B cell (primary cell): ENCODE measurements at regions not wholly inside any gene's neighbourhood (a gene's known extent, or its start where the extent isn't known, plus 50 kb on each side); places are given as distances from the start of the nearest gene placed in this dataset.

ENCODE experiments used
- ATAC-seq: fragments of 200-7000 bp; cut with Tn5 transposase; one replicate; pipeline ENCODE4 v1.10.0; 2021; ENCODE audit warnings: low read depth, mild to moderate bottlenecking, moderate number of reproducible peaks, moderate library complexity
- CTCF ChIA-PET: fragments of 350-600 bp; sonication (Branson Sonifier 250); formaldehyde crosslinking; loops from one replicate; lab custom pipeline; 2021; ENCODE audit warnings: antibody characterized with exemption, inconsistent platforms; lab: Charles Lee
- POLR2A ChIA-PET: fragments of 350-600 bp; sonication (Branson Sonifier 250); formaldehyde crosslinking; loops from one replicate; lab custom pipeline; 2021; ENCODE audit warnings: antibody characterized with exemption; lab: Charles Lee
- DNase-seq: peaks from one replicate; pipeline ENCODE4 v3.0.0; 2013
- H2AFZ ChIP-seq: 2 replicates; pipeline ENCODE4 v1.6.1; 2012; ENCODE audit warnings: mild to moderate bottlenecking, low read depth, low read length; ENCODE audit not compliant: insufficient read depth, poor library complexity, severe bottlenecking
- H3K27ac ChIP-seq, 2 donors: 1 replicate in 1 of 2; 2 replicates in 1 of 2; pipeline ENCODE4 v1.5.1; 2012 to 2013; ENCODE audit warnings: low read length in 2 of 2, mild to moderate bottlenecking in 2 of 2, moderate library complexity in 1 of 2
- H3K27me3 ChIP-seq, 4 experiments: fragments of 200-600 bp in 1 of 4; sonication (generic) in 1 of 4; replicated peaks in 1 of 4; 1 replicate in 2 of 4; 2 replicates in 2 of 4; pipeline versions ENCODE4 v1.6.1 to v1.7.0; 2013 to 2016; ENCODE audit warnings: low read length in 3 of 4, mild to moderate bottlenecking in 2 of 4, mixed read lengths in 1 of 4, moderate library complexity in 1 of 4; ENCODE audit not compliant: insufficient read depth in 4 of 4, control insufficient read depth in 3 of 4; ENCODE audit errors: control extremely low read depth in 1 of 4
- H3K36me3 ChIP-seq, 2 experiments: replicated peaks in 1 of 2; 1 replicate in 1 of 2; 2 replicates in 1 of 2; pipeline versions ENCODE4 v1.6.1 to v1.7.1; 2013; ENCODE audit warnings: low read length in 1 of 2; ENCODE audit not compliant: insufficient read depth in 2 of 2, control insufficient read depth in 1 of 2; ENCODE audit errors: control extremely low read depth in 1 of 2, extremely low read depth in 1 of 2
- H3K4me1 ChIP-seq, 2 donors: fragments of 200-600 bp in 1 of 2; sonication (generic) in 1 of 2; 1 replicate in 1 of 2; 2 replicates in 1 of 2; pipeline versions ENCODE4 v1.5.1 to v1.6.1; 2013 to 2017; ENCODE audit warnings: low read length in 2 of 2; ENCODE audit not compliant: control insufficient read depth in 2 of 2, insufficient read depth in 2 of 2
- H3K4me2 ChIP-seq: replicated peaks from 2 replicates; pipeline ENCODE3; 2012; ENCODE audit warnings: mild to moderate bottlenecking, low read depth, low read length; ENCODE audit not compliant: poor library complexity, severe bottlenecking
- H3K4me3 ChIP-seq, 5 experiments: fragments of 200-600 bp in 1 of 5; sonication (generic) in 1 of 5; 1 replicate in 3 of 5; 2 replicates in 2 of 5; pipeline versions ENCODE4 v1.5.1 to v1.7.0; 2011 to 2016; ENCODE audit warnings: low read length in 4 of 5, mild to moderate bottlenecking in 4 of 5, low read depth in 2 of 5, control low read depth in 1 of 5, moderate library complexity in 1 of 5; ENCODE audit not compliant: insufficient read depth in 1 of 5; ENCODE audit errors: control extremely low read depth in 1 of 5, extremely low read depth in 1 of 5
- H3K79me2 ChIP-seq: fragments of 200-600 bp; sonication (generic); one replicate; pipeline ENCODE4 v1.6.0; 2016; ENCODE audit warnings: low read length; ENCODE audit not compliant: control insufficient read depth, insufficient read depth
- H3K9ac ChIP-seq: fragments of 200-600 bp; sonication (generic); 2 replicates; pipeline ENCODE4 v1.6.1; 2017; ENCODE audit warnings: mild to moderate bottlenecking, low read length, moderate library complexity
- H3K9me3 ChIP-seq, 3 donors: one replicate each; pipeline versions ENCODE4 v1.6.1 to v1.7.1; 2013; ENCODE audit warnings: low read length in 2 of 3; ENCODE audit not compliant: control insufficient read depth in 2 of 3, insufficient read depth in 1 of 3; ENCODE audit errors: control extremely low read depth in 1 of 3
- H4K20me1 ChIP-seq: 2 replicates; pipeline ENCODE4 v1.6.0; 2012; ENCODE audit warnings: mild to moderate bottlenecking, low read length; ENCODE audit not compliant: insufficient read depth, control insufficient read depth, poor library complexity, severe bottlenecking
- H3K27ac Mint-ChIP-seq: one replicate; pipeline ENCODE4 v1.8.0; 2021; ENCODE audit warnings: mixed read lengths
- H3K27me3 Mint-ChIP-seq: one replicate; pipeline ENCODE4 v1.8.0; 2021; ENCODE audit warnings: mixed read lengths
- H3K4me1 Mint-ChIP-seq: one replicate; pipeline ENCODE4 v1.8.0; 2021; ENCODE audit warnings: mixed read lengths
- H3K4me3 Mint-ChIP-seq: one replicate; pipeline ENCODE4 v1.8.0; 2021; ENCODE audit warnings: mixed read lengths
- H3K9me3 Mint-ChIP-seq: one replicate; pipeline ENCODE4 v1.8.0; 2022; ENCODE audit warnings: mixed read lengths; ENCODE audit not compliant: insufficient read depth
- EZH2 ChIP-seq: IDR thresholded peaks from 2 replicates; pipeline ENCODE4 v1.6.1; 2012; ENCODE audit warnings: borderline replicate concordance, low read depth, mild to moderate bottlenecking, moderate library complexity, low read length; ENCODE audit not compliant: insufficient read depth, poor library complexity, severe bottlenecking
- WGBS: methylation state at CpG from one replicate; pipeline ENCODE4 v1.1.5; 2013; ENCODE audit warnings: missing lambda C conversion rate; ENCODE audit not compliant: insufficient coverage; 5-methylcytosine and 5-hydroxymethylcytosine counted together
- intact Hi-C: fragments of 100-400 bp; cut with micrococcal nuclease; formaldehyde crosslinking; loops from one replicate; pipeline ENCODE4 v1.10.0; 2022
- TF ChIP-seq, protein P1 (sequence below): fragments of 200-600 bp; IDR thresholded peaks from one replicate; pipeline ENCODE4 v1.8.0; 2022; ENCODE audit warnings: antibody characterized with exemption, mild to moderate bottlenecking

DNA sequence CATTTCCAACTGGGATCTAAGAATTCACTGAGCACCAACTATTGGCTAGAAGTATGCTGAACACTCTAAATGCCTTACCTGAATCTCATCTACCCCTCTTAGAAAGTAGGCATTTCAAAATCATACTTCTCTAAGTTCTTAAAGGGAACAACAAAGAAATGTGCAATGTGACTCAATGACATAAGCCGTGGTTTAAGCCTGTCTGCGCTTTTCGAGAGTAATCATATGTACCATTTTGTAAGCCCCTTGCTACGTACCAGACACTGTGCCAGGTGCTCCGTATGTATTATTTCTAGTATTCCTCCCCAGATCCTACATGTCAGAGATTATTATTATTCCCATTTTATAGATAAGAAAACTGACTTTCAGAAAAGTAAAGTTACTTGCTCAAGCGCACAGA, 454.2 kb downstream of the SETD4 start:
- POLR2A ChIA-PET, result no interaction called here
- no peak for TF ChIP-seq EZH2
- TF ChIP-seq, protein P1, sequence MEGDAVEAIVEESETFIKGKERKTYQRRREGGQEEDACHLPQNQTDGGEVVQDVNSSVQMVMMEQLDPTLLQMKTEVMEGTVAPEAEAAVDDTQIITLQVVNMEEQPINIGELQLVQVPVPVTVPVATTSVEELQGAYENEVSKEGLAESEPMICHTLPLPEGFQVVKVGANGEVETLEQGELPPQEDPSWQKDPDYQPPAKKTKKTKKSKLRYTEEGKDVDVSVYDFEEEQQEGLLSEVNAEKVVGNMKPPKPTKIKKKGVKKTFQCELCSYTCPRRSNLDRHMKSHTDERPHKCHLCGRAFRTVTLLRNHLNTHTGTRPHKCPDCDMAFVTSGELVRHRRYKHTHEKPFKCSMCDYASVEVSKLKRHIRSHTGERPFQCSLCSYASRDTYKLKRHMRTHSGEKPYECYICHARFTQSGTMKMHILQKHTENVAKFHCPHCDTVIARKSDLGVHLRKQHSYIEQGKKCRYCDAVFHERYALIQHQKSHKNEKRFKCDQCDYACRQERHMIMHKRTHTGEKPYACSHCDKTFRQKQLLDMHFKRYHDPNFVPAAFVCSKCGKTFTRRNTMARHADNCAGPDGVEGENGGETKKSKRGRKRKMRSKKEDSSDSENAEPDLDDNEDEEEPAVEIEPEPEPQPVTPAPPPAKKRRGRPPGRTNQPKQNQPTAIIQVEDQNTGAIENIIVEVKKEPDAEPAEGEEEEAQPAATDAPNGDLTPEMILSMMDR, result no peak
- 90% methylated on average over 4 of the region's 6 CpGs for WGBS
- H2AFZ ChIP-seq, result no peak overlapping the region
- H3K9me3 ChIP-seq, result no peaks in the 10 kb centered on the region
- no peak overlapping the region for H3K27ac ChIP-seq
- H3K36me3 ChIP-seq, result no peaks in the 10 kb centered on the region
- no peak overlapping the region for H3K9ac ChIP-seq
- H3K4me1 Mint-ChIP-seq, result peaks cover 2% of the 10 kb centered on the region
- no peaks in the 10 kb centered on the region for H3K27me3 ChIP-seq
- intact Hi-C loops, result no loop called here
- H3K9me3 Mint-ChIP-seq, result peaks cover 3% of the 10 kb centered on the region
- H3K4me2 ChIP-seq, result no peak overlapping the region
- no peak overlapping the region for H3K27ac Mint-ChIP-seq
- H3K4me3 ChIP-seq, result no peak overlapping the region
- H4K20me1 ChIP-seq, result no peaks in the 10 kb centered on the region
- H3K4me1 ChIP-seq, result no peaks in the 10 kb centered on the region
- H3K79me2 ChIP-seq, result no peaks in the 10 kb centered on the region
- no peaks in the 10 kb centered on the region for H3K27me3 Mint-ChIP-seq
- no peak for DNase-seq
- ATAC-seq, result no peak
- no peak overlapping the region for H3K4me3 Mint-ChIP-seq
- CTCF ChIA-PET, result no interaction called here

DNA sequence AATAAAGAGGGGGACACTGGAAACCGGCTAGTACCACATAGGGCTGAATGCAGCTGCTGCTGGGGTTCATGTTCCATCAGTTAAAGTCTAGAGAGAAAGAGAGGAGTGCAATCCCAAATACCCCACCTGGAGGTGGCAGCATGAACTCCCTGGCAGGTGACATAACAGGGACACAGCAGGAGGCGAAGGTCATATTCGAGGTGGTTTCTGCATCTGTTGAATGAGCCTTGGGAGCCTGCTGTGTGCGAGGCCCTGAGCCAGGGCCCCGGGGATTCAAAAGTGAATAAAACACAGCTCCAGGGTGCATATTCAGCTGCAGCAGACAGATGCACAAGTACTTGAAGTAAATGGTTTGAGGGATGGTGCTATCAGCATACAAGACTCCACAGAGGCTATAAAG, 456.8 kb downstream of the SETD4 start:
- H3K4me1 ChIP-seq, result no peaks in the 10 kb centered on the region
- no peaks in the 10 kb centered on the region for H3K36me3 ChIP-seq
- H3K4me2 ChIP-seq, result no peak overlapping the region
- ChIA-PET POLR2A (no interaction called here), CTCF (no interaction called here)
- H3K9me3 ChIP-seq, result no peaks in the 10 kb centered on the region
- no peak overlapping the region for H2AFZ ChIP-seq
- Mint-ChIP-seq H3K4me3 (no peak overlapping the region), H3K27ac (no peak overlapping the region), H3K9me3 (peaks cover 3% of the 10 kb centered on the region), H3K27me3 (peaks cover 9% of the 10 kb centered on the region), H3K4me1 (peaks cover 2% of the 10 kb centered on the region)
- intact Hi-C loops, result no loop called here
- TF ChIP-seq EZH2, result no peak
- TF ChIP-seq, protein P1, result no peak
- DNase-seq (no peak), ATAC-seq (no peak)
- H3K27ac ChIP-seq, result no peak overlapping the region
- no peaks in the 10 kb centered on the region for H3K27me3 ChIP-seq
- 93% methylated on average over 4 of the region's 5 CpGs for WGBS
- H3K79me2 ChIP-seq, result no peaks in the 10 kb centered on the region
- no peak overlapping the region for H3K9ac ChIP-seq
- H3K4me3 ChIP-seq, result no peak overlapping the region
- no peaks in the 10 kb centered on the region for H4K20me1 ChIP-seq
